Lower leg skin (tissue), 4 donors: ENCODE measurements at regions not wholly inside any gene's neighbourhood (a gene's known extent, or its start where the extent isn't known, plus 50 kb on each side); places are given as distances from the start of the nearest gene placed in this dataset.

ENCODE experiments used
- DNase-seq, 2 donors: peaks; one replicate each; pipeline ENCODE4 v3.0.0-alpha.2; 2019; ENCODE audit warnings: low spot score in 2 of 2
- H3K4me3 ChIP-seq: fragments of 200-600 bp; sonication (generic); 2 replicates; pipeline ENCODE4 v1.5.1; 2017; ENCODE audit warnings: mild to moderate bottlenecking, low read depth; ENCODE audit not compliant: poor library complexity, severe bottlenecking
- POLR2A ChIP-seq, 2 donors: fragments of 450-650 bp; IDR thresholded peaks; one replicate each; pipeline ENCODE4 v1.6.1; 2016 to 2017; ENCODE audit warnings: antibody characterized with exemption in 2 of 2, mild to moderate bottlenecking in 1 of 2, moderate library complexity in 1 of 2
- WGBS, 2 donors: methylation state at CpG; one replicate each; pipeline ENCODE4 v1.1.5; 2018; 5-methylcytosine and 5-hydroxymethylcytosine counted together
- intact Hi-C: fragments of 100-400 bp; cut with DNase I; formaldehyde crosslinking; loops from one replicate; pipeline ENCODE4 v1.15.0; 2023; ENCODE audit warnings: low total_unique reads
- TF ChIP-seq, protein P1 (sequence below), 3 donors: fragments of 450-650 bp; IDR thresholded peaks; one replicate each; pipeline ENCODE4 v1.5.1; 2016; ENCODE audit warnings: antibody characterized with exemption in 3 of 3, mild to moderate bottlenecking in 3 of 3, moderate library complexity in 2 of 3

GRCh38 chr6:103085801-103086200, 1692.3 kb downstream of the GRIK2 start:
- intact Hi-C loops = no loop called here
- DNase-seq = no peak
- TF ChIP-seq, protein P1, sequence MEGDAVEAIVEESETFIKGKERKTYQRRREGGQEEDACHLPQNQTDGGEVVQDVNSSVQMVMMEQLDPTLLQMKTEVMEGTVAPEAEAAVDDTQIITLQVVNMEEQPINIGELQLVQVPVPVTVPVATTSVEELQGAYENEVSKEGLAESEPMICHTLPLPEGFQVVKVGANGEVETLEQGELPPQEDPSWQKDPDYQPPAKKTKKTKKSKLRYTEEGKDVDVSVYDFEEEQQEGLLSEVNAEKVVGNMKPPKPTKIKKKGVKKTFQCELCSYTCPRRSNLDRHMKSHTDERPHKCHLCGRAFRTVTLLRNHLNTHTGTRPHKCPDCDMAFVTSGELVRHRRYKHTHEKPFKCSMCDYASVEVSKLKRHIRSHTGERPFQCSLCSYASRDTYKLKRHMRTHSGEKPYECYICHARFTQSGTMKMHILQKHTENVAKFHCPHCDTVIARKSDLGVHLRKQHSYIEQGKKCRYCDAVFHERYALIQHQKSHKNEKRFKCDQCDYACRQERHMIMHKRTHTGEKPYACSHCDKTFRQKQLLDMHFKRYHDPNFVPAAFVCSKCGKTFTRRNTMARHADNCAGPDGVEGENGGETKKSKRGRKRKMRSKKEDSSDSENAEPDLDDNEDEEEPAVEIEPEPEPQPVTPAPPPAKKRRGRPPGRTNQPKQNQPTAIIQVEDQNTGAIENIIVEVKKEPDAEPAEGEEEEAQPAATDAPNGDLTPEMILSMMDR (IDR thresholded peaks at IDR 0.05) = no peak
- no peak for TF ChIP-seq POLR2A (IDR thresholded peaks at IDR 0.05)
- H3K4me3 ChIP-seq = no peak overlapping the region

GRCh38 chr6:103081876-103082630, 1688.5 kb downstream of the GRIK2 start:
- intact Hi-C loops = no loop called here
- TF ChIP-seq, protein P1 (IDR thresholded peaks at IDR 0.05) = no peak
- no peak for TF ChIP-seq POLR2A (IDR thresholded peaks at IDR 0.05)
- no peak for DNase-seq
- WGBS, 2 donors = 76 to 82% methylated on average over 6 of the region's 6 CpGs
- H3K4me3 ChIP-seq = no peak overlapping the region

- H3K4me3 ChIP-seq = no peak overlapping the region
- TF ChIP-seq, protein P1 (IDR thresholded peaks at IDR 0.05) = no peak
- no peak for TF ChIP-seq POLR2A (IDR thresholded peaks at IDR 0.05)
- intact Hi-C loops = no loop called here
- DNase-seq = no peak
- WGBS, 2 donors = 86 to 90% methylated on average over 1 of the region's 1 CpG
Measured at GRCh38 chr6:103081126-103081525, 1687.6 kb downstream of the GRIK2 start.

DNA sequence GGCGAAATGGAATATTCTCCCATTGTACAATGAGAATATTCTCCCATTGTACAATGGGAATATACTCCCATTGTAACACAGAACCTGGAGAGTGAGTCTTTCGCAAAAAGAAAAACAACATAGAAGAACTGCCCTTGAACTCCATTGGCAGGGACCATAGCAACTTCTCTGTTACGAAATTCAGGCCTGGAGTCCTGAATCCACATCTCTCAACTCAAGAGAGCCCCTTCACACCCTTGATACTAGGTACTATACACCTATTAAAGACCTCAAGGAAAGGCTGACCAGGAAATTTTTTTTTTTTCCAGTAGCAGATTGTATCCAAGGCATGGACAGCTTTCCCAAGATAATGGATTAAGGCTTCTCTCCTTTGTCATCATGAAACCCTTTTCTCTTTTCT, 1687.0 kb downstream of the GRIK2 start:
- WGBS, 2 donors = 81 to 87% methylated on average over 3 of the region's 3 CpGs
- no peak overlapping the region for H3K4me3 ChIP-seq
- intact Hi-C loops = no loop called here
- DNase-seq = no peak
- TF ChIP-seq, protein P1 (IDR thresholded peaks at IDR 0.05) = no peak
- no peak for TF ChIP-seq POLR2A (IDR thresholded peaks at IDR 0.05)

DNA sequence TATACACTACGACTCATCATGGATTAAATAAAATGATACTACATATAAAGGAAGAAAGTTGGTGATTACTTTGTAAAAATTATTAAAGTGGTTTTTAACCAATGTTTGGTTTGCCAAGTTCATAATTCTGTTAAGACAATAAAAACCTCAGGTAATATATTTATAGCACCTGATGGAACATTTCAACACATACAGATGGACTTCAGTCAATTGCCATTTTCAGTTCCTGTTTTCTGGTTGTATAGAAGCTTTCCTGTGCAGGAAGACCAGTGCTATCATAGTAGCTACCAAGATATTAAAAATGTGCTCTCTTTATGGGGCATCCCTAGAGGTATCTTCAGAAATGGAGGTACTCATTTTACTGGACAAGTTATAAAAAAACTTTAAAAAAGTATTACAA, 1686.4 kb downstream of the GRIK2 start:
- 81 to 87% methylated on average over 1 of the region's 1 CpG for WGBS, 2 donors
- DNase-seq = no peak
- H3K4me3 ChIP-seq = no peak overlapping the region
- intact Hi-C loops = no loop called here
- no peak for TF ChIP-seq POLR2A (IDR thresholded peaks at IDR 0.05)
- TF ChIP-seq, protein P1 (IDR thresholded peaks at IDR 0.05) = no peak

DNA sequence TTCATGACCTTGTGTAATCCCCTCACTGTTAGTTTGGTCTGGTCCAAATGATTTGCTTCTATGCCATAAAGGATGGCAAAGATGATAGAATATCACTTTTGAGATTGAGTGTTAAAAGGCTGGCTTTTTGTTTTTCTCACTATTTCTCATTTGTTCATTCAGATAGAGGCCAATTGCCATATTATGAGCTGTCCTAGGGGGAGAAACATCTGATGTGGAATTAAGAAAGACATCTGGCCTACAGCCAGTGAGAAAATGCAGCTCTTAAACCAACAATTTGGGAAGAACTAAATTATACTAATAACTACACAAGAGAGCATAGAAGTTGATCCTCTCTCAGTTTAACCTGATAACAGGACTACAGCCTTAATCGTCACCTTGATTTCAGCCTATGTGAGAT, 1668.6 kb downstream of the GRIK2 start:
- no peak for TF ChIP-seq POLR2A (IDR thresholded peaks at IDR 0.05)
- TF ChIP-seq, protein P1 (IDR thresholded peaks at IDR 0.05) = no peak
- H3K4me3 ChIP-seq = no peak overlapping the region
- 87 to 88% methylated on average over 1 of the region's 1 CpG for WGBS, 2 donors
- no peak for DNase-seq
- intact Hi-C loops = no loop called here
